ENCODE measurements at regions not wholly inside any gene's neighbourhood (a gene's known extent, or its start where the extent isn't known, plus 50 kb on each side); places are given as distances from the start of the nearest gene placed in this dataset.
"Not testable (repeated sequence)": the region's sequence is repeated elsewhere in the genome, so short reads cannot be mapped to it uniquely, and the experiment has no call there.

- DNase-seq, result no peak
Measured at GRCh38 chr2:189318761-189319160, 122.5 kb upstream of the WDR75 start.

GRCh38 chr2:189319424-189319823, 121.8 kb upstream of the WDR75 start:
- not testable (repeated sequence) for DNase-seq

DNA sequence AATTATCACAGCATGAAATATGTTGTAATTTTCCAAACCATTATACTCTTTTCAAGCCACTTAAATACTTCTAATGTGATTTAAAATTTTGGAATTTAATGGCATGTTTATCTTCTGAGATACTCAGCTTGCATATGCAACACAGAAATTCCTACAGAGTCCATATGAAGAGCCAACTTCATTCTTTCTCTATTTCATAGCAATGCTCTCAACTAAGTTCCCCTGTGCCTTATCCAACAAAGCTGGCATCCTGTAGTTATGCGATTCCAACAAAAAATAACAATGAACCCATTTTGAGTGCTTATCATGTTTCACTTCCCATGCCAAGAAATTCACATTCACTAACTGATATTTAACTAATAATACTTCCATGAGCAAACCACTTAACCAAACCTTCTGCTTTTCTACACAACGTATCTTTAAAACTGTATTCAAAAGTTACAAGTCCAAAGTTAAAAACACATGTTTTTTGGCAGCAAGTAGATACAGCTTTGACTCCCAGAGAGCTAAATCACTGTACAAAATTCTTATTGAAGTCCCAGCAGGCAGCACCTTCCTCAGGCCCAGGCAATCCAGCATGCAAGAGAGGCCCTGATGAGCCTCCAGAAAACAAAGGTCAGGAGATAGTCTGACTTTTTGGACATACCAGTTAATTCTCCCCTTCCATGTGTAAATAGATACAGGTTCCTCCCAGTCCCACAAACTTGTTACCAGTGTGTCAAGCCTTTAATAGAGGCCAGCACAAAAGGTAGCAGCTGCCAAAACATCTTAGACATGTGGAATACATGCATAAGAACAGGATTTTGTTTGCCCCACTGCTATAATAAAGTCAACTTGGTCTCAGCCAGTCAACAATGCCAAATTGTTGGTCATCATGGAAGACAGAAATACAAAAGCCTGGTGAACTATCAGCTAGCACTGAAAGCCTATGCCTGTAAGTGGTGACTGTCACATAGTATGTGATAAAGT, 113.1 kb upstream of the WDR75 start:
- DNase-seq, result no peak

GRCh38 chr2:189328848-189329245, 112.4 kb upstream of the WDR75 start:
- no peak for DNase-seq

DNA sequence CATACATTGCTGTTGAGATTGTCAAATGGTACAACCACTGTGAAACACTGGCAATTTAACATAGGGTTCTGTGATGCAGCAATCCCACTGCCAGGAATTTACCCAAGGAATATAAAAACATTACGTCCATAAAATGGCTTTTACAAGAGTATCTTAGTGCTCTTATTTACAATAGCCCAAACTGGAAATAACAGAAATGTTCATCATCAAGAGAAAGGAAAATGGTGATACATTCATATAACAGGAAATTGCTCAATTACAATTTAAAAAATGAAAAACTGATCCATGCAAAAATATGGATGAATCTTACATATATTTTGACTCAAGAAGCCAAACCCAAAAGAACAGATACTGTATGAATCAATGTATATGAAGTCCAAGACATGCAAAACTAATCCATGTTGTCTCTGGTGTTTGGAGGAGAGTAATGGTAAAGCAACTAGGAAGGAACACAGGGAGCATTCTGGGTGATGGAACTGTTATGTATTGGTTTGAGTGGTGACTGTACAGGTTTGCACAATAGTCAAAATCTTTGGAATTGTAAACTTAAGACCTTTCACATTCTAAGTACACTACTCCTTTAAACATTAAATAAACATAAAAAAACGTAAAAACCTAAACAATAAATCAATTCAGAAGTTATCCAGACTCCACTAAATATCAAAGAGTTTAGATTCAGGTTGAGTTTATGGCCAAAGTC, 104.8 kb upstream of the WDR75 start:
- no peak for DNase-seq

DNA sequence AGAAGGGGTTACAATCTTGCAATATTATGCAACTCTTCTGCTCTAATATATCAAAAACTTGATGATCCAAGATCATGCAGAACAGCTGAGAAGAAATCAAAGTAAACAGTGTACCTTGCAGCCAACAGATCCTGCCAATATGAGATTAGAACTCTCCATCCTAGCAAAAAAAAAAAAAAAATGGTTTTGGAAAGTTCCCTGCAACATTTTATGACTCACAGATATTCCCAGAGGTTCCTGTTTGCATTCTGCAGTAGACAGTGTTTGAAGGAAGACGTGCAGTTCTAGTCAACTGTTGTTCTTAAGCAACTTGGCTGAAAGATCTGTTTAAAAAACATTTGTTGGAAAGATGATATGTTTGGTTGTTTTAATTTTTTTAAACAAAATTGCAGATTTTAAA, 103.6 kb upstream of the WDR75 start:
- DNase-seq, result no peak

GRCh38 chr2:189338115-189338514, 103.2 kb upstream of the WDR75 start:
- no peak for DNase-seq

GRCh38 chr2:189341077-189341476, 100.2 kb upstream of the WDR75 start:
- no peak for DNase-seq

DNA sequence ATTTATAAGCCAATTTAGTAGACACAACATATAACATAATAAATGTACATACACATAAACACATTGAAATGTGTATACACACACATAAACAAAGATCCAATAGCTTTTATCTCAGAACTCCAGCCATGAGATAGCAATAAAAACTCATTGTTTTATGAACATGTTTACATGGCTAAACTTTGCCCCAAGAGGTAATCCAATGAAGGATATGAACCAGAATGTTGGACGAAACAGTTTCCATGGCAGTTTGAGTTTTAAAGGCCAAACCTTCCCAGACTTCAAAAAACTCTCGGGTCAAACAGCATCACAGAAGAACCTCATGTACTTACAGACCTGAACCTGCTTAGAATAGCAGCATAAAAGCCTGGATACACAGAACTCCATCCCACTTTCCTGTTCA, 97.2 kb upstream of the WDR75 start:
- DNase-seq, result no peak

GRCh38 chr2:189347540-189347939, 93.7 kb upstream of the WDR75 start:
- peak; percentile 55 for DNase-seq

DNA sequence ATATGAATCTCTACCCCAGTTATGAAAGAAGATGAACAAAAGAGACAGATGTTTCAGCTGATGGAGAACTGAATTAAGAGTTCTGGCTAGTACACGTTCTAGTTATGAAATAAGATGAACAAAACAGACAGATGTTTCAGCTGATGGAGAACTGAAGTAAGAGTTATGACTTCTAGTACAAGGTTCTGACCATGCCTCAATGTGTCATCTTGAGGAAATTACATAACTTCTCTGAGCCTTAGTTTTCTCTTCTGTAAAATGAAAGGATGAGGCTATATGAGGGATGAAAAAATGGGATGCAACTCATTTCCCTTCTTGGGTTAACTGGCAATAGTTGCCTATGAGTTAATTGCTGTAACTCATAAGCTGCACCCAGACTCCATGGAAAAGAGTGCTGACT, 92.9 kb upstream of the WDR75 start:
- DNase-seq, result no peak

DNA sequence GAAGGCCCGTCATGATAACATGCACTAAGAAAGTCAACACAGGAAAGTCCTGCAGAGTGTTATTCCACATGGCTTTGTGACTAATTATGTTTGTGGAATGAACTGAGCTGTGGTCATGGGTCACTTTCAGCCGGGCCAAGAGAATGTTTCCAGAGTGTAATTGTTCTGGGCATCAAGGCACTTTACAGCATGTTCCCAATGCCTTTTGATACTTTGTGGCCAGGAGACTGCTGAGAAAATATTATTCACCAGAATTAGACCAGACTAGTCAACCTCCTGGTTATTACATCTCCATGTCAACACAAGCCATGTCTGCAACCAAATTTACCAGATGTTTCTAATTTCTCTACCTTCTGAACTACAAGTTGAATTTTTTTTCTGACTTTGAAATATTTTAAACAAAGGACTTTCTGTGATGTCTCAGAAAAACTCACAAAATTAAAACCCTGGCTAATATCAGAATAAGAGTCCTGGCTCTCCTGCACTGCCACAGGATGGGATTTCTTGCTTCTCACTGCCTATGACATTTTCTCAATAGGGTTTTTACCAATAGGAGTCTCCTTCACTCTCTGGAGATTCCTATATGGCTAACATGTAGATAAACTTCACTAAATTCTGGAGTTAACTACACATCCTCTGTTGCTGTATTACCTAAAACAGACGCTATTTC, 90.6 kb upstream of the WDR75 start:
- DNase-seq, result no peak

- DNase-seq, result not testable (repeated sequence)
Measured at GRCh38 chr2:189351933-189352332, 89.3 kb upstream of the WDR75 start.

GRCh38 chr2:189357375-189357774, 83.9 kb upstream of the WDR75 start:
- DNase-seq, result peak; percentile 8

DNA sequence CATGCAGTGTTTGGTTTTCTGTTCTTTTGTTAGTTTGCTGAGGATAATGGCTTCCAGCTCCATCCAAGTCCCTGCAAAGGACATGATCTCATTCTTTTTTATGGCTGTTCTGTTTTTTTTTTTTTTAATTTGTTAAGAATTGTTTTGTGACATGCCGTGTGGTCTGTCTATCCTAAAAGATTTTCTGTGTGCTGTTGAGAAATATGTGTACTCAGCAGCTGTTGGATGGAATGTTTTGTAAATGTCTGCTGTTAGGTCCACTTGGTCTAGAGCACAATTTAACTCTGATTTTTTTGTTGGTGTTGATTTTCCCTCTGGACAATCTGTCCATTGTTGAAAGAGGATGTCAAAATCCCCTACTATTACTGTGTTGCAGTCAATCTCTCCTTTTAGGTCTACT, 80.4 kb upstream of the WDR75 start:
- DNase-seq, result no peak

DNA sequence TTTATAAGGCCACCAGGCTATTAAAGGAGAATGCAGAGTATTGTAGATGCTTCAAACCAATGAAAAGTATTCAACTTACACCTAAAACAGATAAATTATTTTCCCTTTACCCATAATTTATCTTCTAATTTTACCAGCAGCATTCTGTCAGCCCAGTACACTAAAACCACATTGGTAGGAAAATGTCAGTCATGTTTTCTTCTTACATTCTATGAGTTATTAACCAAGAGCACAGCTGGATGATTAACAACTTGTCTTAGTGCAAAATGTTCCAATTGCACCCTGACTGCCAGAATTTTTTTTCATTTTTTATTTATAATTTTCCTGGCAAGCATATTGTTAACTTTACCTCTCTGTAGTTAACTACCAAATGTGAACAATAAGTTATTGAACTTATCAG, 79.0 kb upstream of the WDR75 start:
- no peak for DNase-seq

- no peak for DNase-seq
Measured at GRCh38 chr2:189363559-189363958, 77.7 kb upstream of the WDR75 start.

GRCh38 chr2:189364607-189365006, 76.7 kb upstream of the WDR75 start:
- no peak for DNase-seq

DNA sequence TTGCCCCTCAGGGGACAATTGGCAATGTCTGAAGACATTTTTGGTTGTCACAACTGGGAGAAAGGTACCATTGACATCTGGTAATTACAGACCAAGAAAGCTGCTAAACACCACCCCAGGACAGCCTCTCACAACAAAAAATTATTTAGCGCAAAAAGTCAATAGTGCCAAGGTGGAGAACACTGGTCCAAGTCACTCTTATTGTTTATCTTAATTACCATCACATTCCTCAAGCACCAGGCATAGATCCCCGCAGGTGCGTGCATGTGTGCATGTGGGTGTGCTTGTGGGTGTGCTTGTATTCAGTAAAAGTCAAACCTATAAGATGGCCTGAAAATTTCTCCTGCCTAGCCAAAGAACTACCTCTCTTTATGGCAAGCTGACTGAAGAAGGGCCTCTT, 74.9 kb upstream of the WDR75 start:
- no peak for DNase-seq

- no peak for DNase-seq
Measured at GRCh38 chr2:189367343-189367742, 73.9 kb upstream of the WDR75 start.

- DNase-seq, result no peak
Measured at GRCh38 chr2:189369566-189369965, 71.7 kb upstream of the WDR75 start.

DNA sequence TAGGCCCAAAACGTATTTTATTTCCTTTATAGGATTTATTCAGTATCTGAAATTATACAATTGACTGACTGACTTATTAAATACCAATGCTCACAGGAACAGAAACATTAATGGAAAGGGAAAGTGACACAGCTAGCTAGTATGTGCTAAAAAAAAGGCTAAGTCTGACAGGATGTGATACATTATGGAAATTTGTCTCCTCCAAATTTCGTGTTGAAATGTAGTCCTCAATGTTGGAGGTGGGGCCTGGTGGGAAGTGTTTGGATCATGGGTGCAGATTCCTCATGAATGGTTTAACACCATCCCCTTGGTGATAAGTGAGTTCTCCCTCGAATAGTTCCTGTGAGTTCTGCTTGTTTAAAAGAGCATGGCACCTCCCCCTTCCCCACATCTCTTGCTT, 70.6 kb upstream of the WDR75 start:
- no peak for DNase-seq

DNA sequence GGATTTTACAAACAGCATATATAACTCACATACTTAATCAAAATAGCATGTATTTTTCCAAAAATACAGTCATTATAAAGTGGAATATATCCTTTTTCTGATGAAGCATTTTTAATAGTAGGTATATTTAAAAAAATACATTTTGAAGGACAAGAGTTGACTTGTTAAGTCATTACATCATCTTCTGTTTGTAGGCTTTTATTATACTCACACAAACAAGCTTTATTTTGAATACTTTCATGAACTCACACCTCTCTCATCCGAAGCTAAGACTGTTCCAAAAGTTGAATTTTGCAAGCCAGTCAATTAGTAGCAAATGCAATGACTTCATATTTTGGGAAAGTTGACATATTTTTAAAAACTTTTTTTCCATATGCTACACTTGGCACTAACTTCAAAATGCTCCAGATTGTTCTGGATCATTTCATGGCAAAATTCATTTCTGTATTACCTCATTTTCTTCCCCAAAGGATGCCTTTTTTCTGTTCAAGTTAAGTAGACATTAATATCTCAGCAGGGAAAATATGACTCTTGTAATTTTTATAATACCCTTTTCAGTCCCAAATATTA, 68.5 kb upstream of the WDR75 start:
- DNase-seq, result no peak
